K562 (cell line): ENCODE measurements at regions not wholly inside any gene's neighbourhood (a gene's known extent, or its start where the extent isn't known, plus 50 kb on each side); places are given as distances from the start of the nearest gene placed in this dataset.

Experiments
- ATAC-seq: fragments of 200-7000 bp; cut with Tn5 transposase; 3 replicates; pipeline ENCODE4 v1.9.1; 2020; ENCODE audit warnings: moderate library complexity
- BruUV-seq: library from RNA; stranded (reverse); fragments of 400-500 nt; replicated peaks from 2 replicates; lab custom pipeline; 2021; lab: Mats Ljungman, UMichigan
- CTCF ChIA-PET: fragments of 300-600 bp; formaldehyde crosslinking; extraction: SDS; loops from one replicate; lab custom pipeline; 2021; ENCODE audit warnings: low intra/inter-chr PET ratio; lab: Yijun Ruan, JAX
- POLR2A ChIA-PET: fragments of 300-600, 350-650 bp; sonication (Branson Sonifier 250); formaldehyde crosslinking; extraction: SDS; loops from one replicate; lab custom pipeline; 2021; ENCODE audit warnings: antibody characterized with exemption, inconsistent platforms; lab: Yijun Ruan, JAX
- DNase-seq, 4 experiments: peaks; one replicate each; pipeline versions ENCODE4 v3.0.0 to v3.0.0-alpha.2; 2011 to 2018; ENCODE audit warnings: low spot score in 3 of 4, mixed read lengths in 3 of 4; ENCODE audit errors: extremely low read depth in 1 of 4
- FAIRE-seq: peaks from 2 replicates; lab custom pipeline; 2011; peaks lifted over from hg19 to GRCh38; lab: Jason Lieb, UNC
- H2AFZ ChIP-seq: 2 replicates; pipeline ENCODE4 v1.6.0; 2011; ENCODE audit warnings: low read depth, low read length, control low read depth, inconsistent platforms
- H3K27ac ChIP-seq: fragments of 200-600 bp; 3 replicates; pipeline ENCODE4 v1.8.0; 2011; ENCODE audit warnings: low read depth, mild to moderate bottlenecking, control low read depth, inconsistent platforms, low read length, moderate library complexity, mixed read lengths; ENCODE audit errors: extremely low read depth
- H3K27me3 ChIP-seq, 2 experiments: fragments of 300-600 bp in 1 of 2; 2 replicates in 1 of 2; 3 replicates in 1 of 2; pipeline versions ENCODE4 v1.6.0 to v1.8.0; 2011; ENCODE audit warnings: inconsistent platforms in 2 of 2, low read length in 2 of 2, mild to moderate bottlenecking in 1 of 2, mixed read lengths in 1 of 2, moderate library complexity in 1 of 2; ENCODE audit not compliant: control insufficient read depth in 2 of 2, insufficient read depth in 2 of 2
- H3K36me3 ChIP-seq: fragments of 300-600 bp; 3 replicates; pipeline ENCODE4 v1.8.0; 2011; ENCODE audit warnings: mild to moderate bottlenecking, low read length, inconsistent platforms; ENCODE audit not compliant: control insufficient read depth, insufficient read depth
- H3K4me1 ChIP-seq, 2 experiments: fragments of 200-600 bp in 1 of 2; replicated peaks in 1 of 2; 2 replicates in 1 of 2; 3 replicates in 1 of 2; pipeline versions ENCODE4 v1.5.1 to v1.8.0; 2011; ENCODE audit warnings: inconsistent platforms in 2 of 2, low read length in 2 of 2, mild to moderate bottlenecking in 1 of 2, mixed read lengths in 1 of 2, moderate library complexity in 1 of 2; ENCODE audit not compliant: control insufficient read depth in 2 of 2, insufficient read depth in 2 of 2
- H3K4me2 ChIP-seq: 2 replicates; pipeline ENCODE4 v1.6.1; 2011; ENCODE audit warnings: low read length, control low read depth, inconsistent platforms, mixed read lengths; ENCODE audit not compliant: insufficient read depth
- H3K4me3 ChIP-seq: fragments of 200-600 bp; sonication (generic), shearing (Covaris generic); 2 replicates; pipeline ENCODE4 v1.5.1; 2016; ENCODE audit warnings: control low read depth, inconsistent platforms
- H3K79me2 ChIP-seq: fragments of 200-600 bp; 3 replicates; pipeline ENCODE4 v1.8.0; 2011; ENCODE audit warnings: low read length, inconsistent platforms; ENCODE audit not compliant: control insufficient read depth, insufficient read depth
- H3K9ac ChIP-seq, 2 experiments: 2 replicates each; pipeline versions ENCODE4 v1.6.0 to v1.6.1; 2011; ENCODE audit warnings: low read depth in 2 of 2, low read length in 2 of 2, control low read depth in 1 of 2, inconsistent platforms in 1 of 2, mild to moderate bottlenecking in 1 of 2, mixed read lengths in 1 of 2; ENCODE audit not compliant: insufficient read depth in 1 of 2
- H3K9me1 ChIP-seq: one replicate; pipeline ENCODE4 v1.6.0; 2011; ENCODE audit warnings: inconsistent platforms, mild to moderate bottlenecking, low read length, moderate library complexity; ENCODE audit not compliant: control insufficient read depth, insufficient read depth
- H3K9me3 ChIP-seq: replicated peaks from 2 replicates; pipeline ENCODE4 v1.5.1; 2011; ENCODE audit warnings: low read depth, low read length, inconsistent platforms; ENCODE audit not compliant: control insufficient read depth, insufficient read depth
- H4K20me1 ChIP-seq: replicated peaks from 2 replicates; pipeline ENCODE4 v1.6.1; 2011; ENCODE audit warnings: low read length, inconsistent platforms, mixed read lengths; ENCODE audit not compliant: control insufficient read depth, insufficient read depth
- CAMTA2 ChIP-seq: fragments of 250-450 bp; sonication (Bioruptor Pico); conservative IDR thresholded peaks from 2 replicates; pipeline ENCODE4 v1.5.1; 2022
- CREBBP ChIP-seq: IDR thresholded peaks from one replicate; pipeline ENCODE4 v1.6.1; 2012; ENCODE audit warnings: low read depth, mild to moderate bottlenecking, control low read depth, inconsistent platforms, low read length
- REST ChIP-seq, 2 experiments: fragments of 450-650 bp; formaldehyde crosslinking in 1 of 2; IDR thresholded peaks; 2 replicates each; pipeline versions ENCODE4 v1.4.0 to v1.6.1; 2014 to 2020; ENCODE audit warnings: mild to moderate bottlenecking in 2 of 2, borderline replicate concordance in 1 of 2, low read depth in 1 of 2
- SMAD2 ChIP-seq: fragments of 150-350 bp; IDR thresholded peaks from 2 replicates; pipeline ENCODE4 v1.6.1; 2014; ENCODE audit warnings: low read depth, mild to moderate bottlenecking, low read length
- in situ Hi-C: fragments of 300-500 bp; cut with MboI; formaldehyde crosslinking; loops from 4 replicates; pipeline ENCODE4 v1.15.0; 2018; ENCODE audit warnings: inconsistent platforms, mixed read lengths
- intact Hi-C: fragments of 100-400 bp; cut with micrococcal nuclease; formaldehyde crosslinking; loops from 2 replicates; pipeline ENCODE4 v1.14.2; 2022
- TF ChIP-seq, protein P1 (sequence below), 2 experiments: fragments of 450-650 bp; IDR thresholded peaks; 2 replicates each; pipeline ENCODE4 v1.6.1; 2018; ENCODE audit warnings: mild to moderate bottlenecking in 2 of 2, low read depth in 1 of 2; ENCODE audit not compliant: partially characterized antibody in 2 of 2

DNA sequence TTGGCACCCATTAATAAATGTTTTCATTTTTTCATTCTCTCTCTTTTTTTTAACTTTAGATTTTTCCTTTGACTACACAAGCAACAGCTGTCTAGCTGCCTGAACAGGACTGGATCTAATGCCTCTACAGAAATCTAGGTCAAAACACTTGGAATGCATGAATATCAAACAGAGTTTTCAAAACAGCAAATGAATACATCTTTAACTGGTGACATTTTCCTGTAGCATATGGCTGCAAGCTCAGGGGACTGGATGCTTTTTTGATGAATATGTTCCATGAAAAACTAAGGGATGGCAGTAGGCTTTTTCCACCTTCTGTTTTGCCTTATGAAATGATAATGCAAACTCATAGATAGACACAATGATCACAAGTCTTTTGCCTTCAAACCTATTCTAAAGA, 661.7 kb downstream of the MCTP2 start:
- ATAC-seq (no peak), FAIRE-seq (no peak), DNase-seq (no peak)
- no peak overlapping the region for H3K4me2 ChIP-seq
- H3K27me3 ChIP-seq: no peaks in the 10 kb centered on the region
- H3K9me3 ChIP-seq: no peaks in the 10 kb centered on the region
- H3K9me1 ChIP-seq: no peaks in the 10 kb centered on the region
- no peak overlapping the region for H3K27ac ChIP-seq
- in situ Hi-C loops (no loop called here), intact Hi-C loops (no loop called here)
- H2AFZ ChIP-seq: no peak overlapping the region
- peaks cover 18% of the 10 kb centered on the region; the same call in 2 of the 3 replicates for H3K36me3 ChIP-seq
- no TSS peak for BruUV-seq
- peaks cover 54% of the 10 kb centered on the region for H3K79me2 ChIP-seq
- no peak overlapping the region for H3K4me3 ChIP-seq
- no peaks in the 10 kb centered on the region for H4K20me1 ChIP-seq
- peaks cover 0 to 5% of the 10 kb centered on the region in 2 experiments; a peak in 1 of 5 replicates for H3K4me1 ChIP-seq
- ChIA-PET CTCF (no interaction called here), POLR2A (interaction anchor here (0.7 to 1.5 kb wide), 2 partner anchors 24 to 28 kb away, joined by 3 to 4 read pairs; no protein-coding TSS in a partner anchor)
- no peak overlapping the region for H3K9ac ChIP-seq
- TF ChIP-seq CAMTA2 (CRISPR knock-in tag) (no peak), SMAD2 (no peak), REST (IDR thresholded peaks at IDR 0.05; ENCODE audit: borderline replicate concordance) (no peak), REST (CRISPR knock-in tag; IDR thresholded peaks at IDR 0.05; ENCODE audit: low read depth) (no peak), CREBBP (no peak)
- TF ChIP-seq, protein P1, sequence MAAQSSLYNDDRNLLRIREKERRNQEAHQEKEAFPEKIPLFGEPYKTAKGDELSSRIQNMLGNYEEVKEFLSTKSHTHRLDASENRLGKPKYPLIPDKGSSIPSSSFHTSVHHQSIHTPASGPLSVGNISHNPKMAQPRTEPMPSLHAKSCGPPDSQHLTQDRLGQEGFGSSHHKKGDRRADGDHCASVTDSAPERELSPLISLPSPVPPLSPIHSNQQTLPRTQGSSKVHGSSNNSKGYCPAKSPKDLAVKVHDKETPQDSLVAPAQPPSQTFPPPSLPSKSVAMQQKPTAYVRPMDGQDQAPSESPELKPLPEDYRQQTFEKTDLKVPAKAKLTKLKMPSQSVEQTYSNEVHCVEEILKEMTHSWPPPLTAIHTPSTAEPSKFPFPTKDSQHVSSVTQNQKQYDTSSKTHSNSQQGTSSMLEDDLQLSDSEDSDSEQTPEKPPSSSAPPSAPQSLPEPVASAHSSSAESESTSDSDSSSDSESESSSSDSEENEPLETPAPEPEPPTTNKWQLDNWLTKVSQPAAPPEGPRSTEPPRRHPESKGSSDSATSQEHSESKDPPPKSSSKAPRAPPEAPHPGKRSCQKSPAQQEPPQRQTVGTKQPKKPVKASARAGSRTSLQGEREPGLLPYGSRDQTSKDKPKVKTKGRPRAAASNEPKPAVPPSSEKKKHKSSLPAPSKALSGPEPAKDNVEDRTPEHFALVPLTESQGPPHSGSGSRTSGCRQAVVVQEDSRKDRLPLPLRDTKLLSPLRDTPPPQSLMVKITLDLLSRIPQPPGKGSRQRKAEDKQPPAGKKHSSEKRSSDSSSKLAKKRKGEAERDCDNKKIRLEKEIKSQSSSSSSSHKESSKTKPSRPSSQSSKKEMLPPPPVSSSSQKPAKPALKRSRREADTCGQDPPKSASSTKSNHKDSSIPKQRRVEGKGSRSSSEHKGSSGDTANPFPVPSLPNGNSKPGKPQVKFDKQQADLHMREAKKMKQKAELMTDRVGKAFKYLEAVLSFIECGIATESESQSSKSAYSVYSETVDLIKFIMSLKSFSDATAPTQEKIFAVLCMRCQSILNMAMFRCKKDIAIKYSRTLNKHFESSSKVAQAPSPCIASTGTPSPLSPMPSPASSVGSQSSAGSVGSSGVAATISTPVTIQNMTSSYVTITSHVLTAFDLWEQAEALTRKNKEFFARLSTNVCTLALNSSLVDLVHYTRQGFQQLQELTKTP (IDR thresholded peaks at IDR 0.05; ENCODE audit: low read depth in 1 of 2, partially characterized antibody in 2 of 2): no peak
